GM12878 (cell line): ENCODE measurements at regions not wholly inside any gene's neighbourhood (a gene's known extent, or its start where the extent isn't known, plus 50 kb on each side); places are given as distances from the start of the nearest gene placed in this dataset.

Source experiments
- CTCF ChIP-seq, 3 experiments: IDR thresholded peaks in 2 of 3; conservative IDR thresholded peaks in 1 of 3; 2 replicates each; pipeline ENCODE4 v1.5.1; 2011; ENCODE audit warnings: low read depth in 3 of 3, low read length in 3 of 3, mild to moderate bottlenecking in 3 of 3, control low read depth in 2 of 3, moderate library complexity in 2 of 3, inconsistent platforms in 1 of 3, mixed read lengths in 1 of 3; ENCODE audit not compliant: control insufficient read depth in 2 of 3, insufficient read depth in 1 of 3; ENCODE audit errors: extremely low read depth in 1 of 3
- ELK1 ChIP-seq: IDR thresholded peaks from 2 replicates; pipeline ENCODE4 v1.6.1; 2012; ENCODE audit warnings: low read depth, low read length, improper control_type of control experiment
- EP300 ChIP-seq, 2 experiments: fragments of 150-350 bp in 1 of 2; IDR thresholded peaks; 2 replicates each; pipeline ENCODE4 v1.6.1; 2011 to 2012; ENCODE audit warnings: low read depth in 2 of 2, low read length in 2 of 2, borderline replicate concordance in 1 of 2, improper control_type of control experiment in 1 of 2, inconsistent platforms in 1 of 2; ENCODE audit not compliant: control insufficient read depth in 1 of 2
- ESRRA ChIP-seq: IDR thresholded peaks from 2 replicates; pipeline ENCODE4 v1.6.1; 2012; ENCODE audit warnings: mild to moderate bottlenecking, low read length, improper control_type of control experiment
- FOS ChIP-seq: IDR thresholded peaks from 3 replicates; pipeline ENCODE4 v1.6.1; 2011; ENCODE audit warnings: borderline replicate concordance; ENCODE audit not compliant: insufficient read length; ENCODE audit errors: extremely low read depth
- MEF2B ChIP-seq: fragments of 450-650 bp; IDR thresholded peaks from 2 replicates; pipeline ENCODE4 v1.6.1; 2018; ENCODE audit warnings: mild to moderate bottlenecking, moderate library complexity; ENCODE audit not compliant: partially characterized antibody, poor library complexity, severe bottlenecking
- MXI1 ChIP-seq: fragments of 150-350 bp; IDR thresholded peaks from 2 replicates; pipeline ENCODE4 v1.6.1; 2011; ENCODE audit warnings: low read depth, mild to moderate bottlenecking, inconsistent platforms, low read length, improper control_type of control experiment
- NBN ChIP-seq: fragments of 450-650 bp; IDR thresholded peaks from 2 replicates; pipeline ENCODE4 v1.6.1; 2016
- POLR2A ChIP-seq: IDR thresholded peaks from 2 replicates; pipeline ENCODE4 v1.6.1; 2011; ENCODE audit warnings: low read depth, mild to moderate bottlenecking, low read length
- TARDBP ChIP-seq: IDR thresholded peaks from 2 replicates; pipeline ENCODE4 v1.6.1; 2016; ENCODE audit warnings: borderline replicate concordance
- TCF7 ChIP-seq: IDR thresholded peaks from 2 replicates; pipeline ENCODE4 v1.6.1; 2014; ENCODE audit warnings: antibody characterized with exemption, borderline replicate concordance
- ZNF274 ChIP-seq: IDR thresholded peaks from one replicate; pipeline ENCODE4 v1.8.0; 2011; ENCODE audit not compliant: insufficient read length, insufficient read depth

- no peak for TF ChIP-seq NBN
- no peak for TF ChIP-seq CTCF (IDR thresholded peaks at IDR 0.05 in 2 of 3, conservative IDR thresholded peaks at IDR 0.05 in 1 of 3; ENCODE audit: control insufficient read depth in 2 of 3, extremely low read depth in 1 of 3, insufficient read depth in 1 of 3, low read depth in 3 of 3, low read length in 3 of 3)
- TF ChIP-seq ESRRA, result no peak
- TF ChIP-seq EP300 (IDR thresholded peaks at IDR 0.05; ENCODE audit: borderline replicate concordance in 1 of 2, control insufficient read depth in 1 of 2, low read depth in 2 of 2, low read length in 2 of 2), result no peak
- TF ChIP-seq ZNF274, result no peak
- no peak for TF ChIP-seq FOS
- TF ChIP-seq TCF7, result no peak
- TF ChIP-seq TARDBP, result no peak
- no peak for TF ChIP-seq MEF2B
- TF ChIP-seq POLR2A, result no peak
- no peak for TF ChIP-seq MXI1
- no peak for TF ChIP-seq ELK1
Measured at GRCh38 chr15:62528505-62528904, 363.4 kb upstream of the C2CD4B start.
